Activated CD4-positive, CD25-positive, alpha-beta regulatory T cell treated with anti-CD3 and anti-CD28 coated beads, Interleukin-2, amount 50 U/mL, for 24 hours (primary cell): ENCODE measurements at regions not wholly inside any gene's neighbourhood (a gene's known extent, or its start where the extent isn't known, plus 50 kb on each side); places are given as distances from the start of the nearest gene placed in this dataset.

Experiments
- ATAC-seq, 2 donors: fragments of 150-1000 bp; cut with Tn5 transposase; one replicate each; pipeline ENCODE4 v1.10.0; 2021; ENCODE audit warnings: mild to moderate bottlenecking in 1 of 2, moderate library complexity in 1 of 2

GRCh38 chr7:36011588-36011965, 141.5 kb upstream of the EEPD1 start:
- ATAC-seq: no peak

DNA sequence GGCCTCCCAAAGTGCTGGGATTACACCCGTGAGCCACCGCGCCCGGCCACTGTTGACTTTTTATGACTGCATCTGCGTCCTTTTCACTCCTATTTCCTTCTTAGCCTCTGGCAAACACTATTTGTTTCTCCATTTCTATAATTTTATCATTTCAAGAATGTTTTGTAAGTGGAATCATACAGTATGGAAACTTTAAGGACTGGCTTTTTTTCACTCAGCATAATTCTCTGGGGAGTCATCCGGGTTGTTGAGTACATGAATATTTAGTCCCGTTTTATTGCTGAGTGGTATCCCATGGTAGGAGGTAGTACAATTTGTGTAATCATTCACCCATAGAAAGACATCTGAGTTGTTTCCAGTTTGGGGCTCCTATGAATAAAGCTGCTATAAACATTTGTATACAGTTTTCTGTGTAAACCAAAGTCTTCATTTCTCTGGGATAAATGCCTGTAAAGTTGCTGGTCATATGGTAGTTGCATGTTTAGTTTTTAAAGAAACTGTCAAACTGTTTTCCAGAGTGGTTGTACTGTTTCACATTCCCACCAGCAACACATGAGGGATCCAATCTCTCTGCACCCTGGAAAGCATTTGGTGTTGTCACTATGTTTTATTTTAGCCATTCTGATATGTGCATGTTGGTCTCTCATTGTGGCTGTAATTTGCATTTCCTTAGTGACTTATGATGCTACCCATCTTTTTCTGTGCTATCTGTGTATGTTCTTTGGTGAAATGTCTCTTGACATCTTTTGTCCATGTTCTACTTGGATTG, 139.6 kb upstream of the EEPD1 start:
- ATAC-seq: no peak

DNA sequence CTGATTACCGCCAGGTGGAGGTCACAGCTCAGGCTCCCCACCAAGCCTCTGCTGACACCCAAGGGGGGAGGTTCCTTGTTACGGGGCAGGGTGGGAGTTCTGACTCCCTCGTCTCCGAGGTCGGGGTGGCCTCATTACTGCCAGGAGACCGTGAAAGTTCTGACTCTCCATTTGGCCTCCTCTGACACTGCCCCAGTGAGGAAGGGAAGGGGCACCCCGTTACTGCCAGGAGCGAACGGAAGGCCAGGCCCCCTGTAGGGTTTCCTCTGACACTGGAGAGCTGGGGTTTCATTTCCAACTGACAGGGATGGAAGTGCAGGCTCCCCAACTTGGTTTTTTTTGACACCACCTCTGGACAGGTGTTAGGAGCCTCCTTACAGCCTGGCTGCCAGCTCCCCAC, 138.1 kb upstream of the EEPD1 start:
- no peak for ATAC-seq

- no peak for ATAC-seq
Observed at GRCh38 chr7:36015733-36016132, 137.3 kb upstream of the EEPD1 start.

DNA sequence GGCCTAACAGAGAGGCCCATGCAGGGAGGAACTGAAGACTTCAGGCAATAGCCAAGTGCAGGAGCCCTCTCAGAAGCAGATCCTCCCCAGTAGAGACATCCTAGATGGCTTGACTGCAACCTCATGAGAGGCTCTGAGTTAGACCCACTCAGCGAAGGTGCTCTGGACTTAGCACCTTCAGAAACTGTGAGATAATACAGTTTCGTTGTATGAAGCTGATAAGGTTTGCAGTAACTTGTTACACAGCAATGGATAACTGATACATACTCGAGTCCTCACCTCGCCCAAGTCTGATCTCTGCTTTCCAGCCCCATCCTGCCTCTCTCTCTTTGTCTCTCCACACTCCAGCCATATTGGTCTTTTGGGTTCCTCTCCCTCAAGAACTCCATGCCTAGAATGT, 136.4 kb upstream of the EEPD1 start:
- ATAC-seq: no peak

DNA sequence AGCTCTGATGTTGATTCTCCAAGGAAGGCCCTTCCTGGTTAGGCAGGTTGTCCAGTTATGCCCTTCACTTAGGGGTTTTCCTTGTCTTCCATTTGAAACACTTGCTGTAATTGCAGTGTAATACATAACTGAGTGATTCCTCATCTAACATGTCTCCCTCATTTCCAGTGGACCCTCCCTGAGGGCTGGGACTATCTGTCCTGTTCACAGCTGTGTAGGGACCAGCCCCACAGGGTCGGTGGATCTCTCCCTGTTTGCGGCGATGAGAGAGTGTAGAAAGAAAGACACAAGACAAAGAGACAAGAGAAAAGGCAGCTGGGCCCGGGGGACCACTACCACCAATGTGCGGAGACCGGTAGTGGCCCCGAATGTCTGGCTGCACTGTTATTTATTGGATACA, 135.9 kb upstream of the EEPD1 start:
- no peak for ATAC-seq

DNA sequence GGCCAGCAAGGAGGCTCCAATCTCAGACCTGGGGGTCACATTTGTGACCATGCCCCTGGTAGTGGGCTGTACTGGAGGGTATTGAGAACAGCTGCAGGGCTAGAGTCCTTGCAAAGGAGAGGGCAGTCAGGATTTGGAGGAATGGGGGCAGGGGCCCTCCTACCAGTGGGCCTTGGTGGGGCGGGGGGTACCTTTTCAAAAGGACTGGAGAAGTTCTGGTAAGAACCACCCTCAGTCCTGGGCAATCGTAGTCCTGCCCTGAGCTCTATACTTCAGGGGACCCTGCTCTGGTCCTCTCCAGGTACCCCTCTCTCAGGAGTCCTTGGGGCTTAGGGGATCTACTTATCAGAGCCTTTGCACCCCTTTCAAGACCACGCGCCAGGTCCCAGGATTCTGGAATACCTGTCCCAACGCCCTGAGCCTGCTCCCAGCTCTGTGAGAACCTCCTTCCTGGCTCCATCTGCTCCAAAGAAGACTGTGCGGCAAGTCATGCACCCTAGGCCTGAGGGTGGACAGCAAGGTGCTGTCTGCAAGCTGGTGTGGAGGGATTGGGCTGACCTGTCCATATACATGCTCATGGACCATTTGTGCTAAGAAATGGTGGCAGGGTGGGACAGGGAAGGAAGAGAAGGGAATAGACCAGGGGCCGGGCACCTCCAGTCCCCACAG, 134.1 kb upstream of the EEPD1 start:
- ATAC-seq: no peak

DNA sequence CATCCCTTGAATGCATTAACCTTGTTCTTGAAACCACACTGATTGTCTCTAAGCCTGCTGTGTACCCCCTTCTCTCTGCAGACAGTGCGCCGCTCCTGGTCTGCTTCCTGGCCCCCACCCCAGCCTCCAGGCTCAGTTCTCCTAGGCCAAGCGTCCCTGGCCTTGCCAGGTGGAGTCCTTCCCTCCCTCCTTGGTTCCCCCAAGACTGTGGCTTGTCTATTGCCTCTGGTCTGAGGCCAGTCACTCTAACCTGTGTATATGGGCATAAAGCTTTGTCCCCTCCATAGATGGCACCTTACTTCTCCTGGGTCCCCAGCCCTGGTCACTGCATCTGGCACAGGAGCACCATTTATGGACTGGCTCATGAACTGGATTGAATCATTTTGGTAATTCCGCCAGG, 133.5 kb upstream of the EEPD1 start:
- ATAC-seq: no peak

DNA sequence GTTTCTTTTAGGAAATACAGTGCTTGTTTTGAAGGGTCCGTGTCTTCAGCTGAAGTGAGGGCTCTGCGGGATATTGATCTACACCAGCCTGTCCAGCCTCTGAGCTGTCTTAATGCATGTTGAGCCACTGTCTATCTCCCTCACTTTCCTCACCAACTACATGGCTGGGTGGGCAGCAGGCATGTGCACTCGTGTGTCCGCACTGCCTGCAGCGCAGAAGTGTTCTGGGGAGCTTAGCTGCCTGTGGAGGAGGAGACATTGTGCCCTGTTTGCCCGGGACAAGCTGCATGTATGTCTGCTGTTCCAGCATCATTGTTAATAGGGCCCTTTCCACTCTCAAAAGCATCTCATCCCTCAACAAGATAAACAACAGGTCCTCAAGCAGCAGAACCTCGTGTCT, 133.1 kb upstream of the EEPD1 start:
- no peak for ATAC-seq

GRCh38 chr7:36021367-36021766, 131.7 kb upstream of the EEPD1 start:
- ATAC-seq: no peak

GRCh38 chr7:36021917-36022550, 131.0 kb upstream of the EEPD1 start:
- no peak for ATAC-seq

DNA sequence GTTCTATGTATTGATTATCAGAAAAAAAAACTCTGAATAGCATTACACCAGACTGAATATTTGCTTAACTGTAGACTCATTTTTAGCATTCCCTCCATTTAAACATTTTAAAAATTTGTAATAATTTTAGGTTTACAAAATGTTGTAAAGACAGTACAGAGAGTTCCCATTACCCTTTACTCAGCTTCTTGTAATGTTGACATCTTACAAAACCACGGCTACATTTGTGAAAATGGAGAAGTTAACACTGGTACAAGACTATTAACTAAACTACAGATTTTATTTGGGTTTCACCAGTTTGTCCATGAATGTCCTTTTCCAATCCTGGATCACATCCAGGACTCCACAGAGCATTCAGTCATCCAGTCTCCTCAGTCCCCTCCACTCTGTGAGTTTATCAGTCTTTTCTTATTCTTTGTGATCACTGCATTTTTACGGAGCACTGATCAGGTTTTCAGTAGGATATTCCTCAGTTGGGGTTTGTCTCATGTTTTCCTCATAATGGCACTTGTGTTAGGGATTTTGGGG, 130.0 kb upstream of the EEPD1 start:
- no peak for ATAC-seq

- ATAC-seq: no peak
Observed at GRCh38 chr7:36025190-36025589, 127.9 kb upstream of the EEPD1 start.

DNA sequence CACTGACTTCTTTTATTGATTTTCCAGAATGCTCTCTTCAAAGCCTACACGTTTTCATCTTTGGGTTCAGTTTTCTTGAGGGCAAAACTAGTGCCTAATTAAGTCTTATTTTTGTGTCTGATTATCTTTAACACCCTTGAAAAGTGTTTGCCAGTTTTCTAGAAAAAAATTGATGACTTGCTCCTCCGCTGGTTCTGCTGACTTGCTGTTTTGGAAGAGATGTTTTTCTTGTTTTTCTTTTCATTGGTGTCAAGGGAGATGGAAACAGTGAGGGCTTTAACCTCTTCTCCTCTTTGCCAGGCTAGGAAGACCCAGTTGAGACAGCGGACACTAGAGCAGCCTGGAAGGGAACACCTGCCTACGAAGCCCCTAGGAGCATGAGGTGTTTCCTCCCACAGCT, 123.7 kb upstream of the EEPD1 start:
- no peak for ATAC-seq

DNA sequence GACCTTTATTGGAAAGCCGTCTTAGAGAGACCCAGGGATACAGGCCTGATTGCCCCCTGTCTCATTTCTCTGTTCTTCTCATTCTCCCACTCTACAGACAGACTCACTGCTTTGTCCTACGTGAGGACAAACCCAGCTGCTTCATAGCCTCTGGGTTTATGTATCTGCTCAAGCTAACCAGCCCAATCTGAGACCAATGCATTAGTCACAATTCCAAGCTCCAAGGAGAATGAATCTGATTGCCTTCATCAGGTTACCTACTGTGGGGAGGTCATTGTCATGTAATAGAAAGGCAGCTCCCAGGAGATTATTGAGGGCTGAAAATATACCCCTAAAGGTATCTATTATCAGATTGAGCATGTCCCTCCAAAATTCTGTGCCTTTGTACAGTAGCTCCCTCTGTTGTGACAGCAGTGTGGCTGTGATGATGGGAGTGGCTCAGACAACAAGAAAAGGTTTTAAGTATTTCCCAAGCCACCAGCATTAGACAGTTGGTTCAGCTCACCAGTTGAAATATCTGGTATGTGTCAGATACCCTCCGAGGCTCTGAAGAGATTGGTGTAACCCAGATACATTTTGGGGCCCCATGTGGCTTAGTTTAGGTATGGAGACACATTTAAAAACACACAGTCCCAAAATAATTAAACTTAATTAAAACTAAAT, 123.1 kb upstream of the EEPD1 start:
- ATAC-seq: no peak

- ATAC-seq: no peak
Observed at GRCh38 chr7:36032361-36032818, 120.7 kb upstream of the EEPD1 start.

DNA sequence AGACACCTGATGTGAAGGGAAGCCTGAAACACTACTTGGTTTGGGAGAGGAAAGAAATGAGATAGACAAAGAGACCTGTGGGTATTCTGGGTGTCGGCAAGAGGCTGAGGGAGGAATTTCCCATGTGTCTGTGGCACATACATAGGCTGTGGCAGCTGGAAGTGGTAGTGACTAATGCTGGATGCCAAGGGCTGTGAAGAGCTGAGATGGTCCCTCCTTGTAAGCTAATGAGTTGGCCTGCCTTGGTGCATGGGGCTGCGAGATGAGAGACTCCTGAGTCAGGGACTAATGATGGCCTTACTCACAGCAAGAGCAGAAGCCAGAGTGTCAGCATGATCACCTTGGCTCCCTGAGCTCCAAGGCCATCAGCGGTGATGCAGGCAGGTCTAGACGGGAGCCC, 119.0 kb upstream of the EEPD1 start:
- no peak for ATAC-seq

- no peak for ATAC-seq
Observed at GRCh38 chr7:36035186-36035585, 117.9 kb upstream of the EEPD1 start.

DNA sequence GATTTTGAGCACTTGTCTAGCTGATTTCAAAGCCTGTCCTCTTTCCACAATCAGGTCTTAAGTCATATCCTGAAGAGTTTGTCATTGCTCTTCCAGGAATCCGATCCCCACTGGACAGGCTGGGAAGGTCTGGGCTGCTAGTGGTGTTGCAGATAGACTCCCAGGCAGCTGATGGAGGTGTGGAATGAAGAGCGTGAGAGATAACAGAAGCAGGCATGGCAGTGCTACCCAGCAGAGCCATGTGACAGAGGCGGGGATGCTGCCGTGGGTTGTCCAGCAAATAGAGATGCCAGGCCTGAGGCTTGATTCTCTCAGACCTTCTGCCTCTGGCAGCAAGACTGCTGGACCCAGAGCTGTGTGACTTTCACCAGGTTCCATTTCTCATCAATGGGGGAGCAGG, 116.5 kb upstream of the EEPD1 start:
- ATAC-seq: no peak

- no peak for ATAC-seq
Observed at GRCh38 chr7:36037121-36037662, 115.9 kb upstream of the EEPD1 start.

GRCh38 chr7:36038063-36038721, 114.9 kb upstream of the EEPD1 start:
- ATAC-seq: no peak

DNA sequence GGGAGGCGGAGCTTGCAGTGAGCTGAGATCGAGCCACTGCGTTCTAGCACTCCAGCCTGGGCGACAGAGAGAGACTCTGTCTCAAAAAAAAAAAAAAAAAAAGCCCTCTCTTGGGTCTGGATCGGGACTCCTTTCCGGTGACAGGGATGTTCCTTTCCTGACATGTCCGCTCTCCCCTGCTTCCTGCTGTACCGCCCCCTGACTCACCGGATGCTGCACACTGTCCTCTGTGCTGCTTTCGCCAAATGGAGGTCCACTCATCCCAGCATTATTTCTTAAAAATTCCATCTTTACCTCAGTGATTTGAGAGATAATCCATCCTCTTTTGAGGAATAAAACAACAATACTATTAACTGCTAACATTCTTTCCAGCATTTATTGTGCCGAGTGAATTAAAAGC, 113.8 kb upstream of the EEPD1 start:
- ATAC-seq: no peak
